ENCODE measurements at regions not wholly inside any gene's neighbourhood (a gene's known extent, or its start where the extent isn't known, plus 50 kb on each side); places are given as distances from the start of the nearest gene placed in this dataset.

DNA sequence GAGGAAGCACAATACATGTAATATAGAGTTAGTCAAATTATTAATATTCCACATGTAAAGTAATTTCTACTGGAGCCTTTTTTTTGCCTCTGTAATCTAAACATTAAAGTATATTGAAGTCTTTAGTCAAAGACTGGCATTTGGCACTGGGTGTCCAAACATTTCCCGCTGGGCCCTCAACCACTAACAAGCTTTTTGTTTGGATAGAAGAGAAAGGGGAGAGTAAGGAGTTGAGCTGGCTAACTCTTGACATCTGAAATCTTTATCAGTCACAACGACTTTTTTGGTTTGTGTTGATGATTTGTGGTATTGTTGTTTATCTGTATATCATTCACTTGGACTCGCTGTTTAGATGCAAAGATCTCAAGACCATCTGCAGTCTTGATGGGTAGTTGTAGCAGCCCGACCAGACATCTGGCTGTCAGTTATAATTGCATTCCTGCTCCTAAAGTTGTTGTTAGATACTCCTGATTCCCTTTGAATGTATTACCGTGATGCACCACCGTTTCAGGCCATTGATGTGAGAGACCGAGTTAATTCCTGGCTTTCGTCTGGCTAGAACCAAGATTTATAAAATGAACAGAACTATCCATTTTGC lies 379.6 kb downstream of the MTX2 start:
- POLR2A ChIA-PET: no interaction called here
- TF ChIP-seq, protein P1, sequence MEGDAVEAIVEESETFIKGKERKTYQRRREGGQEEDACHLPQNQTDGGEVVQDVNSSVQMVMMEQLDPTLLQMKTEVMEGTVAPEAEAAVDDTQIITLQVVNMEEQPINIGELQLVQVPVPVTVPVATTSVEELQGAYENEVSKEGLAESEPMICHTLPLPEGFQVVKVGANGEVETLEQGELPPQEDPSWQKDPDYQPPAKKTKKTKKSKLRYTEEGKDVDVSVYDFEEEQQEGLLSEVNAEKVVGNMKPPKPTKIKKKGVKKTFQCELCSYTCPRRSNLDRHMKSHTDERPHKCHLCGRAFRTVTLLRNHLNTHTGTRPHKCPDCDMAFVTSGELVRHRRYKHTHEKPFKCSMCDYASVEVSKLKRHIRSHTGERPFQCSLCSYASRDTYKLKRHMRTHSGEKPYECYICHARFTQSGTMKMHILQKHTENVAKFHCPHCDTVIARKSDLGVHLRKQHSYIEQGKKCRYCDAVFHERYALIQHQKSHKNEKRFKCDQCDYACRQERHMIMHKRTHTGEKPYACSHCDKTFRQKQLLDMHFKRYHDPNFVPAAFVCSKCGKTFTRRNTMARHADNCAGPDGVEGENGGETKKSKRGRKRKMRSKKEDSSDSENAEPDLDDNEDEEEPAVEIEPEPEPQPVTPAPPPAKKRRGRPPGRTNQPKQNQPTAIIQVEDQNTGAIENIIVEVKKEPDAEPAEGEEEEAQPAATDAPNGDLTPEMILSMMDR (IDR thresholded peaks at IDR 0.05; ENCODE audit: insufficient read depth in 1 of 2, low read depth in 1 of 2, low read length in 1 of 2, severe bottlenecking in 1 of 2, unreplicated experiment in 1 of 2): no peak
- Histone ChIP-seq H3K36me3 (ENCODE audit: control insufficient read depth, insufficient read depth, low read length) (no peaks in the 10 kb centered on the region), H3K27me3 (replicated peaks; ENCODE audit: control insufficient read depth, insufficient read depth, low read length) (peaks cover 1% of the 10 kb centered on the region; the same call in 1 of the 2 replicates), H3K9me3 (no peaks in the 10 kb centered on the region), H3K4me3 (ENCODE audit: low read depth, low read length) (no peak overlapping the region), H3K4me1 (no peaks in the 10 kb centered on the region)
- H3K4me1 Mint-ChIP-seq (ENCODE audit: low read depth, unreplicated experiment): no peaks in the 10 kb centered on the region
- no peak for DNase-seq
- no TSS peak for BruUV-seq (replicated peaks)
- H3K27ac Mint-ChIP-seq (ENCODE audit: unreplicated experiment): no peak overlapping the region
- CTCF ChIA-PET: no interaction called here
- intact Hi-C loops (cut with micrococcal nuclease; ENCODE audit: unreplicated experiment): no loop called here
- peaks cover 30% of the 10 kb centered on the region for H3K27me3 Mint-ChIP-seq (ENCODE audit: insufficient read depth, unreplicated experiment)
- H3K36me3 Mint-ChIP-seq (ENCODE audit: insufficient read depth, unreplicated experiment): no peaks in the 10 kb centered on the region
- H3K9me3 Mint-ChIP-seq (ENCODE audit: unreplicated experiment): no peaks in the 10 kb centered on the region
- no peak overlapping the region for H3K4me3 Mint-ChIP-seq (ENCODE audit: unreplicated experiment)

DNA sequence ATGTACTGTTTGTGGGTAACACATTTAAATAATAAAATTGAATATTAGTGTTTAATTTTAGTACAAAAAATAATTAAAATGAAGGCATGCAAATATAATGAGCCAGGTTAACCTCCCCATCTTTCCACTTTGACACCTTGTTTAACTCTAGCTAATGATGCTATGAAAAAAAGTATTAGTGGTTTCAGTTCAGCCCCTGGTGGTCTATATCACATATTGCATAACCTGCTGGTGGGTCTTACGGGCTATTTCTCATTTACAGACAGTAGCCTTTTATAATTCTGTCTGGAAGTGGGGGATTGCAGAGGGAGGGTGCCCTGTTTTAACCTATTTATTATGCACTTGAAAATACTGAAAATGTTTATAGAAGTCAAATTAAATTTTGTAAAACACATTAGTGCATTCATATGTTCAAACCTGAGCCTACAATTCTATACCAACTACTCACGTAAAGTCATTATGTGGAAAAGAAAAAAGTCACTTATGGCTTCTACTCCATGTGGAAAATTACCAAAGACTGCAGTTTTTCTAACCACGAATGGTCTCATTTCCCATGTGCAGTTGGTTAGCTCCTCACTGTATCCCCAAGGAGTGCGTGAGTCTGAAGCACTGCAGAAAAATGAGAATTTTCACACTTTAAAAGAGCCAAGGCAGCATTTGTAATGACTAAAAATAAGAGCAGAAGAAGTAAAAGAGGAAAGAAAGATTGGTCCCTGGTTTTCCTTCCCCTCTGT lies 381.0 kb downstream of the MTX2 start:
- ChIA-PET CTCF (no interaction called here), POLR2A (no interaction called here)
- intact Hi-C loops (cut with micrococcal nuclease; ENCODE audit: unreplicated experiment): no loop called here
- peaks cover 24% of the 10 kb centered on the region for H3K27me3 Mint-ChIP-seq (ENCODE audit: insufficient read depth, unreplicated experiment)
- DNase-seq: no peak
- BruUV-seq (replicated peaks): no TSS peak
- H3K36me3 Mint-ChIP-seq (ENCODE audit: insufficient read depth, unreplicated experiment): no peaks in the 10 kb centered on the region
- no peaks in the 10 kb centered on the region for H3K4me1 Mint-ChIP-seq (ENCODE audit: low read depth, unreplicated experiment)
- Histone ChIP-seq H3K36me3 (ENCODE audit: control insufficient read depth, insufficient read depth, low read length) (no peaks in the 10 kb centered on the region), H3K4me3 (ENCODE audit: low read depth, low read length) (no peak overlapping the region), H3K4me1 (no peaks in the 10 kb centered on the region), H3K9me3 (no peaks in the 10 kb centered on the region), H3K27me3 (replicated peaks; ENCODE audit: control insufficient read depth, insufficient read depth, low read length) (peaks cover 1% of the 10 kb centered on the region; the same call in 1 of the 2 replicates)
- H3K9me3 Mint-ChIP-seq (ENCODE audit: unreplicated experiment): no peaks in the 10 kb centered on the region
- TF ChIP-seq, protein P1 (IDR thresholded peaks at IDR 0.05; ENCODE audit: insufficient read depth in 1 of 2, low read depth in 1 of 2, low read length in 1 of 2, severe bottlenecking in 1 of 2, unreplicated experiment in 1 of 2): no peak
- H3K27ac Mint-ChIP-seq (ENCODE audit: unreplicated experiment): no peak overlapping the region
- H3K4me3 Mint-ChIP-seq (ENCODE audit: unreplicated experiment): no peak overlapping the region

DNA sequence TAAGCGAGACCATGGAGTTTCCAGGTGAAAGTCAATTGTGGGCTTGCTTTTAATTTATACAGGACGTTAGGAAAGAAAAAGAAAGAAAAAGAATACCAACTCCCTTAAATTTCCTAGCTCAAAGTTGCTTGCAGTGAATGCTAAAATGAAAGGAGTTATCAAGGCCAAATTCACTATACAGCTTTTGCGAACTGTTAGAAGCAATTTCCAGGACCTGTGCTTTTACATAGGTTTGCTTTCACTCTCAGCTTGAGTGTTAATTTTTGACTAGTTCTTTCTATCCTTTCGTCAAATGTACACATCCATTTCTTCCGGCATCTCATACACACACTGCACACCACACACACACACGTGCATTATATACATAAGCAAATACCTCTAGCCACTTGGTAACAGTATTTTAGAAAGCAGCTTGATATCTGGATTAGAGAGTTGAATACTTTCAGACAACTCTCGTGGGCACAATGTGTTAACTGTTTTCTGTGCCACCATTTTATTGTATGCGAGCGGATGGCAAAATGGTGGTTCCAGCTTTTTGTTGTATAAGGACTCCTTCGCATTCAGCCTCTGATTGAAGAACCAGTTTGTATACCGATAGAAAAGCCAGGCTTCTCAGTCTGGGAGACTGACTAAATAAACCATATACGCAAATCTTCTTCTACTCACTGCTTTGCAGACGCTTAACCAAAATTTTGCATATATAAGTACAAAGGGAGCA lies 381.8 kb downstream of the MTX2 start:
- Mint-ChIP-seq H3K36me3 (ENCODE audit: insufficient read depth, unreplicated experiment) (no peaks in the 10 kb centered on the region), H3K27me3 (ENCODE audit: insufficient read depth, unreplicated experiment) (peaks cover 24% of the 10 kb centered on the region), H3K4me3 (ENCODE audit: unreplicated experiment) (no peak overlapping the region), H3K27ac (ENCODE audit: unreplicated experiment) (no peak overlapping the region), H3K9me3 (ENCODE audit: unreplicated experiment) (no peaks in the 10 kb centered on the region), H3K4me1 (ENCODE audit: low read depth, unreplicated experiment) (no peaks in the 10 kb centered on the region)
- no peaks in the 10 kb centered on the region for H3K36me3 ChIP-seq (ENCODE audit: control insufficient read depth, insufficient read depth, low read length)
- no peaks in the 10 kb centered on the region for H3K9me3 ChIP-seq
- H3K4me3 ChIP-seq (ENCODE audit: low read depth, low read length): no peak overlapping the region
- DNase-seq: no peak
- POLR2A ChIA-PET: no interaction called here
- BruUV-seq (replicated peaks): no TSS peak
- CTCF ChIA-PET: interaction anchor here (1.4 kb wide), 1 partner anchor 524 kb away, joined by 8 read pairs; no protein-coding TSS in a partner anchor
- H3K27me3 ChIP-seq (replicated peaks; ENCODE audit: control insufficient read depth, insufficient read depth, low read length): peaks cover 1% of the 10 kb centered on the region; the same call in 1 of the 2 replicates
- intact Hi-C loops (cut with micrococcal nuclease; ENCODE audit: unreplicated experiment): no loop called here
- H3K4me1 ChIP-seq: no peaks in the 10 kb centered on the region
- TF ChIP-seq, protein P1 (IDR thresholded peaks at IDR 0.05; ENCODE audit: insufficient read depth in 1 of 2, low read depth in 1 of 2, low read length in 1 of 2, severe bottlenecking in 1 of 2, unreplicated experiment in 1 of 2): no peak

Measured in Caco-2 (cell line).